DOHH2 (cell line): ENCODE measurements at regions not wholly inside any gene's neighbourhood (a gene's known extent, or its start where the extent isn't known, plus 50 kb on each side); places are given as distances from the start of the nearest gene placed in this dataset.

ENCODE experiments used
- H3F3A ChIP-seq: fragments of 200-600 bp; sonication (generic), shearing (Covaris generic); 2 replicates; pipeline ENCODE4 v1.6.0; 2016; ENCODE audit warnings: antibody characterized with exemption, mild to moderate bottlenecking; ENCODE audit not compliant: control insufficient read depth, insufficient read depth
- H3K27ac ChIP-seq: fragments of 200-600 bp; sonication (generic); 2 replicates; pipeline ENCODE4 v1.5.1; 2014; ENCODE audit warnings: low read depth, mild to moderate bottlenecking, low read length, moderate library complexity
- H3K27me3 ChIP-seq: fragments of 200-600 bp; sonication (generic); 2 replicates; pipeline ENCODE4 v1.6.1; 2014; ENCODE audit warnings: mild to moderate bottlenecking, low read length, mixed read lengths; ENCODE audit not compliant: control insufficient read depth
- H3K36me3 ChIP-seq: fragments of 200-600 bp; sonication (generic); 2 replicates; pipeline ENCODE4 v1.6.1; 2014; ENCODE audit warnings: mild to moderate bottlenecking, low read length, moderate library complexity, mixed read lengths; ENCODE audit not compliant: control insufficient read depth
- H3K4me1 ChIP-seq: fragments of 200-600 bp; sonication (generic); 2 replicates; pipeline ENCODE4 v1.6.1; 2014; ENCODE audit warnings: mild to moderate bottlenecking, low read length, mixed read lengths; ENCODE audit not compliant: control insufficient read depth
- H3K4me2 ChIP-seq: fragments of 200-600 bp; sonication (generic); 2 replicates; pipeline ENCODE4 v1.6.0; 2014; ENCODE audit warnings: mild to moderate bottlenecking, low read length, moderate library complexity
- H3K4me3 ChIP-seq: fragments of 200-600 bp; sonication (generic); 2 replicates; pipeline ENCODE4 v1.5.1; 2014; ENCODE audit warnings: mild to moderate bottlenecking, low read length, mixed read lengths
- H3K79me2 ChIP-seq: fragments of 200-600 bp; sonication (generic); 2 replicates; pipeline ENCODE4 v1.6.1; 2014; ENCODE audit warnings: mild to moderate bottlenecking, low read length, mixed read lengths; ENCODE audit not compliant: control insufficient read depth
- H3K9me2 ChIP-seq: fragments of 200-600 bp; sonication (generic); replicated peaks from 2 replicates; pipeline ENCODE4 v1.6.1; 2014; ENCODE audit warnings: mild to moderate bottlenecking, low read length, mixed read lengths; ENCODE audit not compliant: control insufficient read depth
- H3K9me3 ChIP-seq: fragments of 200-600 bp; sonication (generic); 2 replicates; pipeline ENCODE4 v1.6.1; 2014; ENCODE audit warnings: antibody characterized with exemption, low read length, mixed read lengths; ENCODE audit not compliant: control insufficient read depth, insufficient read depth
- H4K20me1 ChIP-seq: fragments of 200-600 bp; sonication (generic); 2 replicates; pipeline ENCODE4 v1.6.0; 2014; ENCODE audit warnings: low read depth, mild to moderate bottlenecking, antibody characterized with exemption, low read length, moderate library complexity; ENCODE audit not compliant: control insufficient read depth, insufficient read depth
- CTCF ChIP-seq: fragments of 200-600 bp; sonication (generic); IDR thresholded peaks from one replicate; pipeline ENCODE4 v1.5.1; 2014; ENCODE audit warnings: antibody characterized with exemption, mild to moderate bottlenecking, low read depth, low read length; ENCODE audit not compliant: poor library complexity, severe bottlenecking
- EZH2phosphoT487 ChIP-seq: fragments of 200-600 bp; sonication (generic); IDR thresholded peaks from 2 replicates; pipeline ENCODE4 v1.6.1; 2017; ENCODE audit warnings: borderline replicate concordance, mild to moderate bottlenecking, antibody characterized with exemption, low read length, moderate library complexity, mixed read lengths

- Histone ChIP-seq H3K9me3 (no peaks in the 10 kb centered on the region), H3K9me2 (no peaks in the 10 kb centered on the region), H4K20me1 (no peaks in the 10 kb centered on the region), H3K4me1 (no peaks in the 10 kb centered on the region), H3K27ac (no peak overlapping the region), H3K4me3 (no peak overlapping the region), H3K4me2 (no peak overlapping the region), H3F3A (no peaks in the 10 kb centered on the region), H3K27me3 (no peaks in the 10 kb centered on the region), H3K79me2 (no peaks in the 10 kb centered on the region), H3K36me3 (no peaks in the 10 kb centered on the region)
- TF ChIP-seq EZH2phosphoT487 (no peak), CTCF (no peak)
These were observed 166.9 kb downstream of the GLI2 start for GRCh38 chr2:120902592-120902991.

- no peak for TF ChIP-seq CTCF
- Histone ChIP-seq H3K27ac (no peak overlapping the region), H3K9me2 (no peaks in the 10 kb centered on the region), H3K27me3 (no peaks in the 10 kb centered on the region), H3F3A (no peaks in the 10 kb centered on the region), H3K4me2 (no peak overlapping the region), H3K4me3 (no peak overlapping the region), H3K9me3 (no peaks in the 10 kb centered on the region), H3K79me2 (no peaks in the 10 kb centered on the region), H4K20me1 (no peaks in the 10 kb centered on the region), H3K36me3 (no peaks in the 10 kb centered on the region), H3K4me1 (no peaks in the 10 kb centered on the region)
These were observed 168.7 kb downstream of the GLI2 start for GRCh38 chr2:120904379-120904778.

- Histone ChIP-seq H3K27ac (no peak overlapping the region), H4K20me1 (no peaks in the 10 kb centered on the region), H3K9me2 (no peaks in the 10 kb centered on the region), H3K4me1 (no peaks in the 10 kb centered on the region), H3K79me2 (no peaks in the 10 kb centered on the region), H3K4me3 (no peak overlapping the region), H3K4me2 (no peak overlapping the region), H3K9me3 (no peaks in the 10 kb centered on the region), H3F3A (no peaks in the 10 kb centered on the region), H3K27me3 (no peaks in the 10 kb centered on the region), H3K36me3 (no peaks in the 10 kb centered on the region)
- TF ChIP-seq EZH2phosphoT487: no peak
- no peak for TF ChIP-seq CTCF
These were observed 169.2 kb downstream of the GLI2 start for GRCh38 chr2:120904830-120905234.

- Histone ChIP-seq H3K36me3 (no peaks in the 10 kb centered on the region), H3K4me1 (no peaks in the 10 kb centered on the region), H3K4me3 (no peak overlapping the region), H3K9me3 (no peaks in the 10 kb centered on the region), H3K79me2 (no peaks in the 10 kb centered on the region), H3K27ac (no peak overlapping the region), H3K9me2 (no peaks in the 10 kb centered on the region), H3K27me3 (no peaks in the 10 kb centered on the region), H3F3A (no peaks in the 10 kb centered on the region), H4K20me1 (no peaks in the 10 kb centered on the region), H3K4me2 (no peak overlapping the region)
- TF ChIP-seq EZH2phosphoT487 (no peak), CTCF (no peak)
These were observed 169.6 kb downstream of the GLI2 start for GRCh38 chr2:120905298-120905697.
